ENCODE measurements at regions not wholly inside any gene's neighbourhood (a gene's known extent, or its start where the extent isn't known, plus 50 kb on each side); places are given as distances from the start of the nearest gene placed in this dataset.

GRCh38 chr4:13103382-13104015 lies 380.6 kb downstream of the RAB28 start:
- TF ChIP-seq, protein P1, sequence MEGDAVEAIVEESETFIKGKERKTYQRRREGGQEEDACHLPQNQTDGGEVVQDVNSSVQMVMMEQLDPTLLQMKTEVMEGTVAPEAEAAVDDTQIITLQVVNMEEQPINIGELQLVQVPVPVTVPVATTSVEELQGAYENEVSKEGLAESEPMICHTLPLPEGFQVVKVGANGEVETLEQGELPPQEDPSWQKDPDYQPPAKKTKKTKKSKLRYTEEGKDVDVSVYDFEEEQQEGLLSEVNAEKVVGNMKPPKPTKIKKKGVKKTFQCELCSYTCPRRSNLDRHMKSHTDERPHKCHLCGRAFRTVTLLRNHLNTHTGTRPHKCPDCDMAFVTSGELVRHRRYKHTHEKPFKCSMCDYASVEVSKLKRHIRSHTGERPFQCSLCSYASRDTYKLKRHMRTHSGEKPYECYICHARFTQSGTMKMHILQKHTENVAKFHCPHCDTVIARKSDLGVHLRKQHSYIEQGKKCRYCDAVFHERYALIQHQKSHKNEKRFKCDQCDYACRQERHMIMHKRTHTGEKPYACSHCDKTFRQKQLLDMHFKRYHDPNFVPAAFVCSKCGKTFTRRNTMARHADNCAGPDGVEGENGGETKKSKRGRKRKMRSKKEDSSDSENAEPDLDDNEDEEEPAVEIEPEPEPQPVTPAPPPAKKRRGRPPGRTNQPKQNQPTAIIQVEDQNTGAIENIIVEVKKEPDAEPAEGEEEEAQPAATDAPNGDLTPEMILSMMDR (IDR thresholded peaks at IDR 0.05), result no peak
- no peak for TF ChIP-seq POLR2A (IDR thresholded peaks at IDR 0.05)
